ENCODE measurements at regions not wholly inside any gene's neighbourhood (a gene's known extent, or its start where the extent isn't known, plus 50 kb on each side); places are given as distances from the start of the nearest gene placed in this dataset.

DNA sequence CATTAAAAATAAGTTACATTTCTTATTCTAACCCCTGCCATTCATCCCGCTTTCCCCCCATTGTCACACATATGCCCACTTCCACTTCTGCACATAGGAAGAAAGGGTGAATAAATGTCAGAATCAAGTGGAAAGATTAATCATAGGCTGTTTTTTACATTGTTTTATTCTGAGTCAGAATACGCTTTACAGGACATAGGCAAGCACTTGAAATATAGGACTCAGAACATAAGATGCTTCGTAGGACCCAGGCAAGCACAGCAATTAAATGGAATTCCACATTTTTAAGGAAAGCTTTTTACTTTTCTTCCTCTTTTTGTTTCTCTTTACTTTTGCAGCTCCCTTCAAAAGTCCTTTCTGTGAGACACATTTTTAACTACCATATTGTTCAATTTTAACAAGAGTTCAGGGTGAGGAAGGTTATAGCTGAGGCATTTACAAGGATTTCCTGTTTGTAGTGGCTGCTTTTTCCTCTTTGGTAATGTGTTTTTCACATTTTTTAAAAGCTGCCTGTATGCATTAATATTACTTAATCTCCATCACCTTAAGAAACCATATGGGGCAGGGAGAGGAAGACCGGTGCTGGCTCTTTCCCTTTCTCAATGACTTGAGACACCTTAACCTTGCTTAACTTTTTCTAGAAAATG is 130.0 kb downstream of the TES start:
- ATAC-seq = no peak
- DNase-seq = no peak
- intact Hi-C loops (cut with DNase I) = loop anchor here (10.0 kb wide), 2 partner anchors 66 to 76 kb away; no protein-coding TSS in a partner anchor

- no peak for ATAC-seq
- intact Hi-C loops (cut with DNase I) = loop anchor here (10.0 kb wide), 2 partner anchors 66 to 76 kb away; no protein-coding TSS in a partner anchor
- no peak for DNase-seq
These were observed 130.9 kb downstream of the TES start for GRCh38 chr7:116340943-116341907.

- DNase-seq = no peak
- no peak for ATAC-seq
- intact Hi-C loops (cut with DNase I) = loop anchor here (10.0 kb wide), 2 partner anchors 67 to 77 kb away; no protein-coding TSS in a partner anchor
These were observed 131.8 kb downstream of the TES start for GRCh38 chr7:116342125-116342524.

DNA sequence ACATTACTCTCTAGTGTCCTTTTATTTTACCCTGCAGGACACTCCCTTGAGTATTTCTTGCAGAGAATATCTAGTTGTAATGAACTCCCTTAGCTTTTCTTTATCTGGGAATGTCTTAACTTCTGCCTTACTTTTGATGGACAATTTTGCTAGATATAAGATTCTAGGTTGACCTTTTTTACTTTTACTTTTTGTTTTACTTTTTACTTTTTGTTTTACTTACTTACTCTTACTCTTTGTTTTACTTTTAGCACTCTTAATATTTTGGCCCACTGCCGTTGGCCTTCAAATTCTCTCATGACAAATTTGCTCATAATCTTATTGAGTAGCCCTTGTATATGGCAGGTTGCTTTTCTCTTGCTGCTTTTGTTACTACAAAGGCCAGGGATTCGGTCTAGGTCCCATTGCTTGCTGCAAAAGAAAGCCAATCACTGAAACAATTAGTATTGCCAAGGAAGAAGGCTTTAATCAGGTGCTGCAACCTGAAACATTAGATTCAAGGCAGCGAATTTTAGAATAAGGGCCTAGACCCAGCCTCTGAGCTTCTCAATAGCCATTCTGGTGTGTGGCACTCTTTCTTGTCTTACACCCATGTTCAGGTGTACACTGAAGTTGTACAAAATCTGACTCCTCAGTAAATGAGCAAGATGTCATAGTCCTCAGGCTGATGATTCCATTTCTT is 137.0 kb downstream of the TES start:
- no peak for ATAC-seq

GRCh38 chr7:116348346-116348745 is 138.0 kb downstream of the TES start:
- intact Hi-C loops (cut with DNase I) = loop anchor here (10.0 kb wide), 2 partner anchors 74 to 84 kb away; no protein-coding TSS in a partner anchor
- DNase-seq (no peak), ATAC-seq (no peak)

More for the DNA sequence above, 137.0 kb downstream of the TES start:
- no peak for DNase-seq
- intact Hi-C loops (cut with DNase I) = loop anchor here (10.0 kb wide), 2 partner anchors 72 to 82 kb away; no protein-coding TSS in a partner anchor

DNA sequence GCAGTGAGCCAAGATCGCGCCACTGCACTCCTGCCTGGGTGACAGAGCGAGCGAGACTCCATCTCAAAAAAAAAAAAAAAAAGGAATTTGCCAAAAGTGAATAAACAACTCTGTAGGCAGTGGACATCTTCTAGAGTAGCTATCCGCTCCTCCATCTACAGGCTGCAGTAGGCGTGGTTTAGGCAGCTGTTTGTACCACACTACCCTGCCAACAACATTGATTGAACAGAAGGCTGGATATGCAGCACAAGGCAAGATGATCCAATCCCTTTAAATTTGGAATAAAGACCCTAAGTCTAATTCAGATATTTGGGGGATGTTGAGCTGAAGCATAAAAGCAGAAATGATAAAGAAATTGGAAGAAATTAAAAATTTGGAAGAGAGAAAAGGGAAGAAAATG is 141.6 kb downstream of the TES start:
- no peak for DNase-seq

DNA sequence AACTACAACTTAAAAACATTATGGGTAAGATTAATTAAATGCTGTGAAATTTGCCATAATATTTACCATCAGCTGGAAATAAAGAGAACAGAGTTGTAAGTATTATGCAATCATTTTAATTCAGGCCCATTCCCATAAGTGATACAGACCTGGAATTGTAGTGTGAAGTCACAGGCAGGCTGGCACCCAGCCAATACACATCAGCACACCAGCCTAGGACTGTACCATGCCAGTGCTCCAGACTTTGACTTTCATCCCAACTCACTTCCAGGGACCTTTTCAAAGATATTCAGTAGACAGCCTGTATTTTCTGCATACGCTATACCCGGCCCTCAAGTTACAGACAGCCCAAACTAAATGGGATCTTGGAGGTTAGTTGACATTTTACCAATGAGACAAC is 143.3 kb downstream of the TES start:
- DNase-seq (peak; percentile 71), ATAC-seq (peak; percentile 35 to 40)
- intact Hi-C loops (cut with DNase I) = loop anchor here (10.0 kb wide), 1 partner anchor 231 kb away; no protein-coding TSS in a partner anchor

More for the DNA sequence above, 141.6 kb downstream of the TES start:
- intact Hi-C loops (cut with DNase I) = loop anchor here (10.0 kb wide), 1 partner anchor 233 kb away; no protein-coding TSS in a partner anchor
- no peak for ATAC-seq

DNA sequence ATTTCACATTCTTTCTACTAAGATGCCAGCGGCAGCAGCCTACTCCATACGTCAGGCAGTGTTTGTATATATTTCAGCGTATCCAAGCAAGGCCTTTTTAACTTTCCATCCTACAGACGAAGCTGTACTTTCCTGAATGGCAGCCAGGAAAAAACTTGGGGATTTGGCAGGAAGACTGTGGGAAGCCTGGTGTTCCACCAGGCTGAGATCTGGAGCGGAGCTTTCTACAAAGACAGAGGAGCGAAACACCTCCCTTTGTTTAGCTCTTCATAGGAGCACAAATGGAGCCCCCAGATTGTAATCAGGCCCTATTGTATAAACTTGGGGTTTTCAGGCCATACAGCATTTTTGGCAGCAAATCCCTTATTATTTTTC is 143.8 kb downstream of the TES start:
- intact Hi-C loops (cut with DNase I) = loop anchor here (10.0 kb wide), 1 partner anchor 231 kb away; no protein-coding TSS in a partner anchor

DNA sequence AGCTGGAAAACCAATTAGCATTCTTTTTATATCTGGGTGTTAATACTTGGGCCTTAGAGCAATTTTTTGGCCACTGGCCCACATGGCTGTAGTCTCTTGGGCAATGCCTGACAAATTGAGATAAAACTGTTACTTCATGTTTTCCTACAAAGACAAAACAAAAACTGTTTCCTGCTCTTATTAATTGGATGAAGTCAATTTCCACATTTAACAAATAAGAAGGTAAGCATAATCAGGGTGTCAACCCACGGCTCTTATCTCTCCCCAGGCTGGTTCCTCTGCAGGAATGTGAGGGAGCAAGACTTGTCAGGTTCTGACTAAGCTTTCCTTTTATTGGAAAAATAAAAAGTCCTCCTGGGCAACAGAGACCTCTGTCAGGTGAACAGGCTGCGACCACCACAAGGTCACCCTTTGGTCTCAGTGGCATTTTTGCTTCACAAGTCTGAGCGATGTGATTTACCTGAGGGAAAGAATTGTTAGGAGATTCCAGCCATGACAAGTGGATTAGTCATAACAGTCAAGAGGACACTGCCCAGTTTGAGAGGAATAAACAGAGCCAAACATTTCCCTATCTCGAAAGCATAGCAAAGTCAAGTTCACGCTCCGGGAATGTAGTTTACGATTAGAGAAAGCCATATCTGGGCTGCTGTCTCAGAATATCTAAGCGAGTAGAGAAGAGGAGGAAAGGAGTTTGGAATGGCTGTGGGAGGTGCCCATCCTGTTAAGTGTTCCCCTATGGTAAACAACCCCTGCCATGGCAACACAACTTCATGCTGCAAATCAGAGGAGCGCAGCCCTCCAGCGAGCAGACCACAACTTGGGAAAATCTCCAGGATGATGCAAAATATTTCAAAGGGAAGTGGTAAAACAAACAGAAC is 144.4 kb downstream of the TES start:
- intact Hi-C loops (cut with DNase I) = loop anchor here (5.0 to 10.0 kb wide), 2 partner anchors 168 to 230 kb away; no protein-coding TSS in a partner anchor
- ATAC-seq = peak; percentile 86 to 93
- DNase-seq = peak; percentile 84

More for the DNA sequence above, 143.8 kb downstream of the TES start:
- ATAC-seq = peak; percentile 56 to 66
- peak; percentile 53 for DNase-seq

DNA sequence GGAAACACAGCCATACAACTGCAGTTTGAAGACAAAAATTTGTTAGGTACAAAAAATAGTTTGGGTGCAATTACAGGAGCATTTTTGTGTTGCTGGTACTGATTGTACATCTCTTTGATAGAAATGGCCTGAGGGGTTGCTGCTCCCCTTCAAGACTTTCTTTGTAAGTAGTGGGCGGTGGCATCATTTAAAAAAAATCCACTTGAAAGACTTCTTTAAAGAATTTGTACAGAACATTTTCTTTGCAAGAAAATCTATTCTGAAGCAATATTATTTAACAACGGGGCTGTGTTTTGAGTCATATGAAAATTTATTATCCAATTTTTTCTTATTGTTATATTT is 144.1 kb upstream of the CAV2 start:
- intact Hi-C loops (cut with DNase I) = loop anchor here (5.0 to 10.0 kb wide), 2 partner anchors 167 to 229 kb away; no protein-coding TSS in a partner anchor
- DNase-seq (no peak), ATAC-seq (no peak)

- intact Hi-C loops (cut with DNase I) = loop anchor here (5.0 to 10.0 kb wide), 2 partner anchors 166 to 228 kb away; no protein-coding TSS in a partner anchor
- no peak for ATAC-seq
- DNase-seq = no peak
These were observed 143.1 kb upstream of the CAV2 start for GRCh38 chr7:116356333-116356965.

- ATAC-seq = no peak
- DNase-seq = no peak
- intact Hi-C loops (cut with DNase I) = loop anchor here (5.0 to 10.0 kb wide), 2 partner anchors 165 to 228 kb away; no protein-coding TSS in a partner anchor
These were observed 142.6 kb upstream of the CAV2 start for GRCh38 chr7:116356979-116357378.

GRCh38 chr7:116357781-116358670 is 141.5 kb upstream of the CAV2 start:
- DNase-seq (no peak), ATAC-seq (no peak)
- intact Hi-C loops (cut with DNase I) = loop anchor here (5.0 to 10.0 kb wide), 2 partner anchors 164 to 227 kb away; no protein-coding TSS in a partner anchor

DNA sequence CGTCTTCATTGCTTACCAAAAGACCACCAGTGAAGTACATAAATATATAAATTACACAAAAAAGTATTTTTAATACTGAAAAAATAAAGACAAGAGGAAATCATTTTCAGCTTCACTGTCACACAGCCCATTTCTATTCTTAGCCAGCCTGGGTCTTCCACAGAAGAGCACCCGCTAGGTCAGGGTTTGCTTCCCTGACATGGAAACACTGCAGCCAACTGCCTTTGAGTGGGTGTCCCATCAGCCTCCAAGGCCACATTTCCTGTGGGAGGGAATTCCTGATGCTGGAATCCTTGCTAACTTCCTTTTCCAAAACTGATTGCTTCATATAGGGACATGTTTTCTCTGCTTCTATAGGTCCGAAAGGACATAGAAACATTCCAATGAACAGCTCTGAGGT is 137.8 kb upstream of the CAV2 start:
- DNase-seq = no peak
- ATAC-seq = no peak
- intact Hi-C loops (cut with DNase I) = no loop called here

- ATAC-seq (no peak), DNase-seq (no peak)
- intact Hi-C loops (cut with DNase I) = no loop called here
These were observed 135.7 kb upstream of the CAV2 start for GRCh38 chr7:116363637-116364432.

- DNase-seq = no peak
- intact Hi-C loops (cut with DNase I) = no loop called here
- ATAC-seq = no peak
These were observed 135.1 kb upstream of the CAV2 start for GRCh38 chr7:116364469-116364868.
